A673 (cell line): ENCODE measurements at regions not wholly inside any gene's neighbourhood (a gene's known extent, or its start where the extent isn't known, plus 50 kb on each side); places are given as distances from the start of the nearest gene placed in this dataset.
"Not testable (repeated sequence)": the region's sequence is repeated elsewhere in the genome, so short reads cannot be mapped to it uniquely, and the experiment has no call there.

Experiments used
- BruUV-seq: library from RNA; stranded (reverse); fragments of 400-500 nt; replicated peaks from 2 replicates; lab custom pipeline; 2021; lab: Mats Ljungman, UMichigan
- CTCF ChIA-PET: fragments of 300-600 bp; sonication (Branson Sonifier 250); formaldehyde crosslinking; loops from one replicate; lab custom pipeline; 2022; ENCODE audit warnings: antibody characterized with exemption; lab: Charles Lee
- POLR2A ChIA-PET: fragments of 300-600 bp; sonication (Branson Sonifier 250); formaldehyde crosslinking; loops from one replicate; lab custom pipeline; 2022; ENCODE audit warnings: antibody characterized with exemption; ENCODE audit not compliant: low non-redundant PET; lab: Charles Lee
- DNase-seq: peaks from one replicate; pipeline ENCODE4 v3.0.0-alpha.2; 2015; ENCODE audit warnings: low spot score
- H3K27ac ChIP-seq: fragments of 200-600 bp; sonication (generic); 2 replicates; pipeline ENCODE4 v1.5.1; 2016; ENCODE audit warnings: mixed run types, low read depth, mild to moderate bottlenecking, mixed read lengths, antibody characterized with exemption, low read length; ENCODE audit not compliant: poor library complexity, severe bottlenecking
- H3K27me3 ChIP-seq: fragments of 200-600 bp; sonication (generic); replicated peaks from 2 replicates; pipeline ENCODE4 v1.6.1; 2017; ENCODE audit warnings: mixed run types, low read depth, mild to moderate bottlenecking, mixed read lengths, antibody characterized with exemption, low read length; ENCODE audit not compliant: insufficient read depth, poor library complexity
- H3K36me3 ChIP-seq: fragments of 200-600 bp; sonication (generic); 2 replicates; pipeline ENCODE4 v1.6.1; 2016; ENCODE audit warnings: mixed run types, mild to moderate bottlenecking, mixed read lengths, antibody characterized with exemption, low read length; ENCODE audit not compliant: insufficient read depth, poor library complexity, severe bottlenecking
- H3K4me1 ChIP-seq: fragments of 200-600 bp; sonication (generic); 2 replicates; pipeline ENCODE4 v1.6.1; 2017; ENCODE audit warnings: mixed run types, mild to moderate bottlenecking, mixed read lengths, antibody characterized with exemption, low read length; ENCODE audit not compliant: insufficient read depth, poor library complexity, severe bottlenecking
- H3K4me3 ChIP-seq: fragments of 200-600 bp; sonication (generic); 2 replicates; pipeline ENCODE4 v1.5.1; 2016; ENCODE audit warnings: low read depth, mixed run types, mild to moderate bottlenecking, mixed read lengths, low read length; ENCODE audit not compliant: poor library complexity, severe bottlenecking
- H3K9me3 ChIP-seq: fragments of 200-600 bp; sonication (generic); 2 replicates; pipeline ENCODE4 v1.6.1; 2016; ENCODE audit warnings: mixed run types, low read depth, mild to moderate bottlenecking, mixed read lengths, antibody characterized with exemption, low read length; ENCODE audit not compliant: poor library complexity, severe bottlenecking
- EZH2 ChIP-seq: fragments of 200-600 bp; sonication (generic); IDR thresholded peaks from 2 replicates; pipeline ENCODE4 v1.6.1; 2017; ENCODE audit warnings: borderline replicate concordance, low read depth, mild to moderate bottlenecking, mixed read lengths, antibody characterized with exemption, low read length; ENCODE audit not compliant: poor library complexity, severe bottlenecking
- intact Hi-C: fragments of 100-400 bp; cut with micrococcal nuclease; formaldehyde crosslinking; loops from one replicate; pipeline ENCODE4 v1.10.0; 2022; ENCODE audit not compliant: unreplicated experiment
- TF ChIP-seq, protein P1 (sequence below): fragments of 300-800, 200-600 bp; sonication (generic); conservative IDR thresholded peaks from 2 replicates; pipeline ENCODE4 v1.5.1; 2017; ENCODE audit warnings: low read depth, mild to moderate bottlenecking, antibody characterized with exemption, low read length, moderate library complexity, mixed read lengths

DNA sequence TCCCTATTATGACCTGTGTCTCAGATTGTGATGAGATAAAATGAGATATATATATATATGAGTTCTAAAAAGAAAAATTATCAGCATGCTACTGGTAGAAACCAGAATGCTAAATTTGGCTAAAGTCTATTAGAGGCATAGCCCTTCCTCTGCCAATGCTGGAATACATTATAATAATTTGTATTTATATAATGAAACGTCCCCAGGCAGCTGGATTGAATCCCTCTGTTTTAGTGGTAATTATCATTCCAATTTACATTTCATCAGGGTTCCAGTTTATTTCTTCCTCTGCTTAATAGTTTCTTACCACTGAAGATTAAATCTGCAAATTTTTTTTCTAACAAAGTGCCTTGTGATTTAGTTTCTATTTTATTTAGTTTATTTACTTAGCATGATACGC, 71.8 kb upstream of the ABI1 start:
- intact Hi-C loops: no loop called here
- Histone ChIP-seq H3K27ac (no peak overlapping the region), H3K4me3 (no peak overlapping the region), H3K9me3 (no peaks in the 10 kb centered on the region), H3K4me1 (no peaks in the 10 kb centered on the region), H3K27me3 (no peaks in the 10 kb centered on the region), H3K36me3 (no peaks in the 10 kb centered on the region)
- ChIA-PET POLR2A (no interaction called here), CTCF (no interaction called here)
- TF ChIP-seq EZH2: no peak
- TF ChIP-seq, protein P1, sequence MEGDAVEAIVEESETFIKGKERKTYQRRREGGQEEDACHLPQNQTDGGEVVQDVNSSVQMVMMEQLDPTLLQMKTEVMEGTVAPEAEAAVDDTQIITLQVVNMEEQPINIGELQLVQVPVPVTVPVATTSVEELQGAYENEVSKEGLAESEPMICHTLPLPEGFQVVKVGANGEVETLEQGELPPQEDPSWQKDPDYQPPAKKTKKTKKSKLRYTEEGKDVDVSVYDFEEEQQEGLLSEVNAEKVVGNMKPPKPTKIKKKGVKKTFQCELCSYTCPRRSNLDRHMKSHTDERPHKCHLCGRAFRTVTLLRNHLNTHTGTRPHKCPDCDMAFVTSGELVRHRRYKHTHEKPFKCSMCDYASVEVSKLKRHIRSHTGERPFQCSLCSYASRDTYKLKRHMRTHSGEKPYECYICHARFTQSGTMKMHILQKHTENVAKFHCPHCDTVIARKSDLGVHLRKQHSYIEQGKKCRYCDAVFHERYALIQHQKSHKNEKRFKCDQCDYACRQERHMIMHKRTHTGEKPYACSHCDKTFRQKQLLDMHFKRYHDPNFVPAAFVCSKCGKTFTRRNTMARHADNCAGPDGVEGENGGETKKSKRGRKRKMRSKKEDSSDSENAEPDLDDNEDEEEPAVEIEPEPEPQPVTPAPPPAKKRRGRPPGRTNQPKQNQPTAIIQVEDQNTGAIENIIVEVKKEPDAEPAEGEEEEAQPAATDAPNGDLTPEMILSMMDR: no peak
- DNase-seq: no peak
- BruUV-seq: no TSS peak

DNA sequence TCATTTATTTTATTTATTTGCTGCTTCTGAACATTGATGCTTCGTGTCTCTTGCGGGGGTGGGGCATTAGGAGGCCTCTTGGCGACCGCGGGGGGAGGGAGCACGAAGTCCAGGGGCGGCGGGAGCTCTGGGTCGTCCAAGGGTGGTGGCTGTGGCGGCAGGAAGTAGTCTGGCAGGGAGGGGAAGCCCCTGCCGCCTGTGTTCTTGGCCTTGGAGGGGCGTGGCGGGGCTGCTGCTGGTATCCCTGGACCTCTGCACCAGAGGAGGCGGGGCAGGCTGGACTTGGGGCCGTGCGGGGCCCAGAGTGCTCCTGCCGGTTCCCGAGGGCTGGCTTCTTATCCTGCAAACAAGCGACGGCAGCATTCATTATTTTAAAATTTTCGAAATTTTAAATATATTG, 70.5 kb upstream of the ABI1 start:
- Histone ChIP-seq H3K4me1 (no peaks in the 10 kb centered on the region), H3K4me3 (no peak overlapping the region), H3K36me3 (no peaks in the 10 kb centered on the region), H3K9me3 (no peaks in the 10 kb centered on the region), H3K27ac (no peak overlapping the region), H3K27me3 (no peaks in the 10 kb centered on the region)
- intact Hi-C loops: no loop called here
- BruUV-seq: no TSS peak
- DNase-seq: no peak
- CTCF ChIA-PET: no interaction called here
- POLR2A ChIA-PET: no interaction called here
- no peak for TF ChIP-seq EZH2
- TF ChIP-seq, protein P1: no peak

DNA sequence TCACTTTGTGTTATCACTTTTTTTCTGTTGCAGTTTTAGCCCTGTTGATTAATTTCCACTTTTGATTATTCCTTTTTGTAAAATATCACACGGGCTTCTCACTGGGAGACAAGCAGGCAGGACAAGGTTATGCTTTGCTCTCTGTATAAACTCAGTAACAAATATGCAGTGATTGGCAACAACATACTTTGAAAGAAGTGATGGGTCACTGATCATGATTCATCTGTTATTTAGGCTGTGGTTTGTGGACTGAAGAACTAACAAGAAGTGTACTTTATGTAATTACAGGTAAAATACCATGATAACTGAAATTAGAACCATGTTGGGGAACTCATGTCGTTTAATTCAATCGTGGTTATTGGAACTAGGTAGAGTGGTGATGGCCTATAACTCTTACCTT, 62.1 kb upstream of the ABI1 start:
- BruUV-seq, POLR2A ChIA-PET: not testable (repeated sequence)

DNA sequence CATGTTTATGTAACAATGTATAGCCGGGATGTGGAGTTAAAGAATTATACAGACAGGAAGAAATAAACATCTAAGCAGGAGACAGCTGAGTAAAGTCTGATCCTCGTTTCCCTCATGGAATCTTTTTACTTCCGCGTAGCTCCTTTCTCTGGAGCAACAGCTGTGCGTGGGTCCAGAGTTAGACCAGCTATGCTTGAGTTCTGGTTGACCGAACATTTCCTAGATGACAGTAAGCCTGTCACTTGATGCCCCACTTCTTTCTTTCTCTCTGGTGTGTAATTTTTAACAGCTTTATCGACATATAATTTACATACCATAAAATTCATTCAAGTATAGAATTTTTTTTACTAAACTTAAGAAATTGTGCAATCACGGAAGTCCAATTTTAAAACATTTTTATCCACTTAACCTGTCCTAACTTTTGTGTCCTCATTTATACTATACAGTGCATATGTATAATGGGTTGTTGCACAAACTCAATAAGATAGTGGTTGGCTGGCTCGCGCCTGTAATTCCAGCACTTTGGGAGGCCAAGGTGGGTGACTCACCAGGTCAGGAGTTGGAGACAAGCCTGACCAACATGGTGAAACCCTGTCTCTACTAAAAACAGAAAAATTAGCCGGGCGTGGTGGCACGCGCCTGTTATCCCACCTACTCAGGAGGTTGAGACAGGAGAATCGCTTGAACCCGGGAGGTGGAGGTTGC, 58.5 kb upstream of the ABI1 start:
- H3K36me3 ChIP-seq, intact Hi-C loops, H3K27me3 ChIP-seq, H3K4me3 ChIP-seq, H3K4me1 ChIP-seq, H3K27ac ChIP-seq, BruUV-seq, DNase-seq, CTCF ChIA-PET, H3K9me3 ChIP-seq, POLR2A ChIA-PET: not testable (repeated sequence)

More for the DNA sequence above, 62.1 kb upstream of the ABI1 start:
- H3K27me3 ChIP-seq, intact Hi-C loops, H3K4me3 ChIP-seq, H3K9me3 ChIP-seq, DNase-seq, H3K36me3 ChIP-seq, CTCF ChIA-PET, H3K27ac ChIP-seq, H3K4me1 ChIP-seq: not testable (repeated sequence)
